OCI-LY7 (cell line): ENCODE measurements at regions not wholly inside any gene's neighbourhood (a gene's known extent, or its start where the extent isn't known, plus 50 kb on each side); places are given as distances from the start of the nearest gene placed in this dataset.

Experiments used
- BruUV-seq: library from RNA; stranded (reverse); fragments of 400-500 nt; replicated peaks from 2 replicates; lab custom pipeline; 2021; lab: Mats Ljungman, UMichigan
- CTCF ChIA-PET: fragments of 300-600 bp; sonication (Branson Sonifier 250); formaldehyde crosslinking; loops from one replicate; lab custom pipeline; 2022; ENCODE audit warnings: antibody characterized with exemption; ENCODE audit not compliant: unreplicated experiment; lab: Charles Lee
- POLR2A ChIA-PET: fragments of 300-600 bp; sonication (Branson Sonifier 250); formaldehyde crosslinking; loops from one replicate; lab custom pipeline; 2022; ENCODE audit warnings: antibody characterized with exemption; lab: Charles Lee
- DNase-seq: peaks from one replicate; pipeline ENCODE4 v3.0.0-alpha.2; 2015; ENCODE audit warnings: low spot score
- H2AFZ ChIP-seq: fragments of 200-600 bp; sonication (generic), shearing (Covaris generic); 2 replicates; pipeline ENCODE4 v1.6.1; 2014; ENCODE audit warnings: mild to moderate bottlenecking, antibody characterized with exemption, low read length, moderate library complexity
- H3K27ac ChIP-seq: fragments of 200-600 bp; sonication (generic); 2 replicates; pipeline ENCODE4 v1.5.1; 2014; ENCODE audit warnings: mixed run types, low read depth, mild to moderate bottlenecking, moderate library complexity, low read length, inconsistent platforms; ENCODE audit not compliant: poor library complexity, severe bottlenecking
- H3K36me3 ChIP-seq: fragments of 200-600 bp; sonication (generic); 2 replicates; pipeline ENCODE4 v1.6.1; 2014; ENCODE audit warnings: mild to moderate bottlenecking, antibody characterized with exemption, low read length, moderate library complexity, mixed read lengths; ENCODE audit not compliant: insufficient read depth
- H3K4me1 ChIP-seq: fragments of 200-600 bp; sonication (generic); 2 replicates; pipeline ENCODE4 v1.5.1; 2014; ENCODE audit warnings: mild to moderate bottlenecking, low read length; ENCODE audit not compliant: insufficient read depth, poor library complexity, severe bottlenecking
- H3K4me2 ChIP-seq: fragments of 200-600 bp; sonication (generic); 2 replicates; pipeline ENCODE4 v1.6.1; 2014; ENCODE audit warnings: mild to moderate bottlenecking, low read length
- H3K4me3 ChIP-seq: fragments of 200-600 bp; sonication (generic); 2 replicates; pipeline ENCODE4 v1.5.1; 2014; ENCODE audit warnings: mild to moderate bottlenecking, low read depth, low read length; ENCODE audit not compliant: poor library complexity, severe bottlenecking
- H3K79me2 ChIP-seq: fragments of 200-600 bp; sonication (generic); 2 replicates; pipeline ENCODE4 v1.6.1; 2016; ENCODE audit warnings: low read depth, mild to moderate bottlenecking, low read length, moderate library complexity, mixed read lengths; ENCODE audit not compliant: insufficient read depth
- H3K9me2 ChIP-seq: fragments of 200-600 bp; sonication (generic); 2 replicates; pipeline ENCODE4 v1.6.1; 2016; ENCODE audit warnings: mild to moderate bottlenecking, low read length, mixed read lengths; ENCODE audit not compliant: insufficient read depth
- H3K9me3 ChIP-seq: fragments of 200-600 bp; sonication (generic); 2 replicates; pipeline ENCODE4 v1.6.1; 2014; ENCODE audit warnings: mild to moderate bottlenecking, mixed run types, low read length, mixed read lengths
- H4K20me1 ChIP-seq: fragments of 200-600 bp; sonication (generic); 2 replicates; pipeline ENCODE4 v1.6.1; 2014; ENCODE audit warnings: mild to moderate bottlenecking, antibody characterized with exemption, low read length, moderate library complexity, mixed read lengths; ENCODE audit not compliant: insufficient read depth
- EZH2phosphoT487 ChIP-seq: fragments of 200-600 bp; sonication (generic); IDR thresholded peaks from 2 replicates; pipeline ENCODE4 v1.6.1; 2018; ENCODE audit warnings: low read depth, borderline replicate concordance, mild to moderate bottlenecking, mixed run types, antibody characterized with exemption, low read length, moderate library complexity, mixed read lengths
- intact Hi-C: fragments of 100-400 bp; cut with micrococcal nuclease; formaldehyde crosslinking; loops from one replicate; pipeline ENCODE4 v1.10.0; 2022; ENCODE audit not compliant: unreplicated experiment
- TF ChIP-seq, protein P1 (sequence below): fragments of 200-600 bp; sonication (generic); conservative IDR thresholded peaks from 2 replicates; pipeline ENCODE4 v1.5.1; 2014; ENCODE audit warnings: mild to moderate bottlenecking, antibody characterized with exemption, low read length, moderate library complexity, mixed read lengths

DNA sequence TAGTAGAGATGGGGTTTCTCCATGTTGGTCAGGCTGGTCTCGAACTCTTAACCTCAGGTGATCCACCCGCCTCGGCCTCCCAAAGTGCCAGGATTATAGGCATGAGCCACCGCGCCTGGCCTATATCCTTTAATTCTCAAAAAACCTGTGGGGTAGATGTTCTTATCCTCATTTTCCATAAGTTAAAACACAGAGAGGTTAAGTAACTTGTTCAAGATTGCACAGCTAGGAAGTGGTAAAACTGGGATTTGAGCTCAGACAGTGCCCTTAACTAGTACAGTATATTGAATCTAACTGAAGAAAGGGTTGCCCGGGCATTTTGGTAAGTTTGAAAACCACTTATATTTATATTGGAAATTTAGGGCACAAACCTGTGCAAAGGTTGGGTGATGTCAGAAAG, 116.0 kb downstream of the GLUD2 start:
- CTCF ChIA-PET: no interaction called here
- Histone ChIP-seq H3K27ac (no peak overlapping the region), H2AFZ (no peak overlapping the region), H3K4me2 (no peak overlapping the region), H4K20me1 (no peaks in the 10 kb centered on the region), H3K79me2 (no peaks in the 10 kb centered on the region), H3K36me3 (no peaks in the 10 kb centered on the region), H3K4me3 (no peak overlapping the region), H3K4me1 (no peaks in the 10 kb centered on the region), H3K9me3 (no peaks in the 10 kb centered on the region), H3K9me2 (no peaks in the 10 kb centered on the region)
- POLR2A ChIA-PET: no interaction called here
- intact Hi-C loops: no loop called here
- DNase-seq: no peak
- TF ChIP-seq EZH2phosphoT487: no peak
- TF ChIP-seq, protein P1, sequence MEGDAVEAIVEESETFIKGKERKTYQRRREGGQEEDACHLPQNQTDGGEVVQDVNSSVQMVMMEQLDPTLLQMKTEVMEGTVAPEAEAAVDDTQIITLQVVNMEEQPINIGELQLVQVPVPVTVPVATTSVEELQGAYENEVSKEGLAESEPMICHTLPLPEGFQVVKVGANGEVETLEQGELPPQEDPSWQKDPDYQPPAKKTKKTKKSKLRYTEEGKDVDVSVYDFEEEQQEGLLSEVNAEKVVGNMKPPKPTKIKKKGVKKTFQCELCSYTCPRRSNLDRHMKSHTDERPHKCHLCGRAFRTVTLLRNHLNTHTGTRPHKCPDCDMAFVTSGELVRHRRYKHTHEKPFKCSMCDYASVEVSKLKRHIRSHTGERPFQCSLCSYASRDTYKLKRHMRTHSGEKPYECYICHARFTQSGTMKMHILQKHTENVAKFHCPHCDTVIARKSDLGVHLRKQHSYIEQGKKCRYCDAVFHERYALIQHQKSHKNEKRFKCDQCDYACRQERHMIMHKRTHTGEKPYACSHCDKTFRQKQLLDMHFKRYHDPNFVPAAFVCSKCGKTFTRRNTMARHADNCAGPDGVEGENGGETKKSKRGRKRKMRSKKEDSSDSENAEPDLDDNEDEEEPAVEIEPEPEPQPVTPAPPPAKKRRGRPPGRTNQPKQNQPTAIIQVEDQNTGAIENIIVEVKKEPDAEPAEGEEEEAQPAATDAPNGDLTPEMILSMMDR: no peak
- BruUV-seq: no TSS peak

DNA sequence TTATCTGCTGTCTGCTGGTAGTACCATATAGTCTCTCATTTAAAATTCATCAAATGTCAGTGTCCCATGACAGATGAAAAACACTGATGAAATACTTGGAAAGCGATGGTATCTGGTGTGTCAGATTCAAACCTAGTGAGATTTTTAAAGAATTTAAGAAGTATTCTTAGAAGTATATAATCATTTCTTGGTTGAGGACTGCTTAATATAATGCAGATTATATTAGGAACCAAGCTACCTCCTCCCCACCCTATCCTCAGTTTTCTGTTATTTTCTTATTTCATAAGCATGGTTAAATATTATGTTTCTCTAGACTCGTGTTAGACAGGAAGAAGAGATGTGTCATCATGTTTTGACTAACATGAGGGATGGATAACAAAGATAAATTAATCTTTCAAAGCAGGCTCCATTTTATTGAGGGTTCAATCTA, 118.5 kb downstream of the GLUD2 start:
- H3K4me3 ChIP-seq: no peak overlapping the region
- no peaks in the 10 kb centered on the region for H3K9me3 ChIP-seq
- H4K20me1 ChIP-seq: no peaks in the 10 kb centered on the region
- intact Hi-C loops: no loop called here
- DNase-seq: no peak
- no TSS peak for BruUV-seq
- TF ChIP-seq, protein P1: no peak
- TF ChIP-seq EZH2phosphoT487: no peak
- no peak overlapping the region for H3K4me2 ChIP-seq
- H3K9me2 ChIP-seq: no peaks in the 10 kb centered on the region
- ChIA-PET POLR2A (no interaction called here), CTCF (no interaction called here)
- H3K79me2 ChIP-seq: no peaks in the 10 kb centered on the region
- no peaks in the 10 kb centered on the region for H3K4me1 ChIP-seq
- no peaks in the 10 kb centered on the region for H3K36me3 ChIP-seq
- no peak overlapping the region for H3K27ac ChIP-seq
- no peak overlapping the region for H2AFZ ChIP-seq

DNA sequence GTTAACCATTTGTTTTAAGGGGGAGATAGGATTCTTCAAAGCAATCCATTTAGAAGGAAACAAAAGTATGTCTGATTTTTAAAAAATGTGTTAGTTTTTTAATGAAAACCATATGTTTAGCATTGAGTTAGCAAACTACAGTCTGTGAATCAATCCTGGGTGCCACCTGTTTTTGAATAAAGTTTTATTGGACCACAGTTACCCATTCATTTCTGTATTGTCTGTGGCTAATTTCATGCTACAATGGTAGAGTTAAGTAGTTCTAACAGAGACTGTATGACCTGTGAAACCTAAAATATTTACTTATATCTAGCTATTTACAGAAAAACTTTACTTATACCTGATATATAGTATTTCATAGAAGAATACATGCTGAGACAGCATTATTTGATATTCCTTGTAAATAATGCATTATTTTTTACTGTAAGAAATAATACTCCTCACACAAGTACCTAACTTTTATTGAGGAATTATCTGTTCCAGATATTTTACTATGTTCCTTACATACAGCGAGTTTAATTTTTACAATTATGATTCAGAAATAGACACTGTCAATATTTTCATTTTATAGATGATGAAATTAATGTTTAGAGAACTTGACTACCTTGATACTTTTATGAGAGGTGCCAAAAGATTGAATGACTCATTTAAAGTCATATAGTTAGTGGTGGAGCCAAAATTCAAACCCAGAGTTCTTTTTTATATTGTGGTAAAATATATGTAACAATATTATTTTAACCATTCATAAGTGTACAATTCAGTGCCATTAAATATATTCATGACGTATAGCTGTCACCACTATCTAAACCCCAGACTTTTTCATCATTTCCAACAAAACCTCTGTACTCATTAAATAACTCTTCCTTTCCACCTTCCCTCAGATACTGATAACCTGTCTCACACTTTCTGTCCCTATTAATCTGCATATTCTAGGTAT, 122.0 kb downstream of the GLUD2 start:
- intact Hi-C loops: no loop called here
- Histone ChIP-seq H3K4me1 (no peaks in the 10 kb centered on the region), H3K9me3 (no peaks in the 10 kb centered on the region), H3K27ac (no peak overlapping the region), H3K79me2 (no peaks in the 10 kb centered on the region), H3K9me2 (no peaks in the 10 kb centered on the region), H3K36me3 (no peaks in the 10 kb centered on the region), H4K20me1 (no peaks in the 10 kb centered on the region), H3K4me2 (no peak overlapping the region), H2AFZ (no peak overlapping the region), H3K4me3 (no peak overlapping the region)
- DNase-seq: no peak
- BruUV-seq: no TSS peak
- TF ChIP-seq, protein P1: no peak
- TF ChIP-seq EZH2phosphoT487: no peak
- CTCF ChIA-PET: no interaction called here
- POLR2A ChIA-PET: no interaction called here
